WTC11 (cell line): ENCODE measurements at regions not wholly inside any gene's neighbourhood (a gene's known extent, or its start where the extent isn't known, plus 50 kb on each side); places are given as distances from the start of the nearest gene placed in this dataset.

Experiments used
- ATAC-seq: fragments of 200-7000 bp; cut with Tn5 transposase; 2 replicates; pipeline ENCODE4 v1.10.0; 2021; ENCODE audit warnings: mild to moderate bottlenecking, moderate library complexity
- CTCF ChIA-PET: fragments of 300-600 bp; sonication (Branson Sonifier 250); formaldehyde crosslinking; loops from one replicate; lab custom pipeline; 2021; ENCODE audit warnings: antibody characterized with exemption; lab: Charles Lee
- POLR2A ChIA-PET: fragments of 350-600 bp; sonication (Branson Sonifier 250); formaldehyde crosslinking; loops from one replicate; lab custom pipeline; 2021; ENCODE audit warnings: antibody characterized with exemption; lab: Charles Lee
- DNase-seq: peaks from one replicate; pipeline ENCODE4 v3.0.0; 2021; ENCODE audit warnings: low spot score
- H3K27ac Mint-ChIP-seq: 2 replicates; pipeline ENCODE4 v1.8.0; 2021; ENCODE audit warnings: mixed read lengths
- H3K27me3 Mint-ChIP-seq: 2 replicates; pipeline ENCODE4 v1.8.0; 2021; ENCODE audit warnings: low read depth, mild to moderate bottlenecking, moderate library complexity, mixed read lengths
- H3K36me3 Mint-ChIP-seq: 2 replicates; pipeline ENCODE4 v1.8.0; 2021; ENCODE audit warnings: mixed read lengths
- H3K4me1 Mint-ChIP-seq: 2 replicates; pipeline ENCODE4 v1.8.0; 2022; ENCODE audit warnings: mixed read lengths
- H3K4me3 Mint-ChIP-seq: 2 replicates; pipeline ENCODE4 v1.8.0; 2021; ENCODE audit warnings: mild to moderate bottlenecking, moderate library complexity, mixed read lengths
- H3K9me3 Mint-ChIP-seq: 2 replicates; pipeline ENCODE4 v1.8.0; 2021; ENCODE audit warnings: mixed read lengths
- ATF1 ChIP-seq: sonication (generic); formaldehyde crosslinking; IDR thresholded peaks from 2 replicates; pipeline ENCODE4 v1.8.1; 2023; ENCODE audit warnings: mild to moderate bottlenecking, moderate library complexity, missing genetic modification reagents
- CBFB ChIP-seq: sonication (generic); formaldehyde crosslinking; IDR thresholded peaks from 2 replicates; pipeline ENCODE4 v1.8.1; 2022; ENCODE audit warnings: mild to moderate bottlenecking, low read depth, missing genetic modification reagents
- CTCF ChIP-seq: fragments of 200-600 bp; IDR thresholded peaks from 2 replicates; pipeline ENCODE4 v1.8.0; 2022; ENCODE audit warnings: antibody characterized with exemption
- ELF4 ChIP-seq: sonication (generic); formaldehyde crosslinking; IDR thresholded peaks from 2 replicates; pipeline ENCODE4 v1.8.1; 2022; ENCODE audit warnings: low read depth, mild to moderate bottlenecking, moderate library complexity, missing genetic modification reagents
- FOXJ3 ChIP-seq: sonication (generic); formaldehyde crosslinking; IDR thresholded peaks from 2 replicates; pipeline ENCODE4 v1.9.0; 2021; ENCODE audit warnings: missing genetic modification reagents, mild to moderate bottlenecking, borderline replicate concordance
- GABPB1 ChIP-seq: sonication (generic); formaldehyde crosslinking; IDR thresholded peaks from 2 replicates; pipeline ENCODE4 v1.8.1; 2023; ENCODE audit warnings: mild to moderate bottlenecking, missing genetic modification reagents
- MLX ChIP-seq: sonication (generic); formaldehyde crosslinking; IDR thresholded peaks from 2 replicates; pipeline ENCODE4 v1.8.1; 2023; ENCODE audit warnings: mild to moderate bottlenecking, missing genetic modification reagents, moderate library complexity
- OVOL2 ChIP-seq: fragments of 250-450 bp; sonication (Bioruptor Pico); IDR thresholded peaks from 2 replicates; pipeline ENCODE4 v1.9.0; 2021; ENCODE audit warnings: mild to moderate bottlenecking, borderline replicate concordance
- PRRX2 ChIP-seq: fragments of 250-450 bp; sonication (Bioruptor Pico); IDR thresholded peaks from 2 replicates; pipeline ENCODE4 v1.8.0; 2021; ENCODE audit warnings: mild to moderate bottlenecking
- SOX15 ChIP-seq: fragments of 250-450 bp; sonication (Bioruptor Pico); IDR thresholded peaks from 2 replicates; pipeline ENCODE4 v1.9.0; 2021; ENCODE audit warnings: mild to moderate bottlenecking
- TP53 ChIP-seq: sonication (generic); formaldehyde crosslinking; IDR thresholded peaks from 2 replicates; pipeline ENCODE4 v1.8.1; 2023; ENCODE audit warnings: mild to moderate bottlenecking, missing genetic modification reagents
- ZNF138 ChIP-seq: sonication (generic); formaldehyde crosslinking; conservative IDR thresholded peaks from 2 replicates; pipeline ENCODE4 v1.8.1; 2022; ENCODE audit warnings: mild to moderate bottlenecking, moderate library complexity, missing genetic modification reagents
- ZNF263 ChIP-seq: sonication (generic); formaldehyde crosslinking; IDR thresholded peaks from 2 replicates; pipeline ENCODE4 v1.8.1; 2022; ENCODE audit warnings: low read depth, mild to moderate bottlenecking, moderate library complexity, missing genetic modification reagents
- TF ChIP-seq, protein P1 (sequence below): sonication (generic); formaldehyde crosslinking; IDR thresholded peaks from 2 replicates; pipeline ENCODE4 v1.8.0; 2022; ENCODE audit warnings: mild to moderate bottlenecking, missing genetic modification reagents
- TF ChIP-seq, protein P2 (sequence below): sonication (generic); formaldehyde crosslinking; IDR thresholded peaks from 2 replicates; pipeline ENCODE4 v1.8.0; 2023; ENCODE audit warnings: mild to moderate bottlenecking, missing genetic modification reagents
- TF ChIP-seq, protein P3 (sequence below): sonication (generic); formaldehyde crosslinking; IDR thresholded peaks from 2 replicates; pipeline ENCODE4 v1.8.1; 2023; ENCODE audit warnings: mild to moderate bottlenecking, missing genetic modification reagents, borderline replicate concordance
- TF ChIP-seq, protein P4 (sequence below): fragments of 250-450 bp; sonication (Bioruptor Pico); conservative IDR thresholded peaks from 2 replicates; pipeline ENCODE4 v1.9.0; 2021; ENCODE audit warnings: mild to moderate bottlenecking
- TF ChIP-seq, protein P5 (sequence below): sonication (generic); formaldehyde crosslinking; IDR thresholded peaks from 2 replicates; pipeline ENCODE4 v1.8.0; 2022; ENCODE audit warnings: mild to moderate bottlenecking, missing genetic modification reagents

DNA sequence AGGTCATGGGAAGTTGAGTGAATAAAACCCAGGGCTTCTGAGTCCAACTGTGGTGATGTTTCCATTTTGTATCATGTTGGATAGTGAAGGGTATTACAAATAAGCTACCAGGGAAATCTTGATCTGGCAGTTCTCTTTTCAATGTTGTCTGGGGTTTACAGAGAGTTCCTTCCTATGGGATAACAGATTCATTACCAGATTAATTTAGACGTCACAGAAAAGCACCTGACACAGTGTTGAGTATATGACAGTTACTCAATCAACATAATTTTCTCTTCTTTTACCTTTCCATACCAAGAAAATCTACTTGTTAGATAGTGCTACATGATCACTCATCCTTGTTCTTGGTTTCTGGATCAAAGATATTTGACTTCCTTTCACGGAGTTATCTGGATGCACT, 270.9 kb downstream of the ACTL7B start (continued):
- TF ChIP-seq, protein P1, sequence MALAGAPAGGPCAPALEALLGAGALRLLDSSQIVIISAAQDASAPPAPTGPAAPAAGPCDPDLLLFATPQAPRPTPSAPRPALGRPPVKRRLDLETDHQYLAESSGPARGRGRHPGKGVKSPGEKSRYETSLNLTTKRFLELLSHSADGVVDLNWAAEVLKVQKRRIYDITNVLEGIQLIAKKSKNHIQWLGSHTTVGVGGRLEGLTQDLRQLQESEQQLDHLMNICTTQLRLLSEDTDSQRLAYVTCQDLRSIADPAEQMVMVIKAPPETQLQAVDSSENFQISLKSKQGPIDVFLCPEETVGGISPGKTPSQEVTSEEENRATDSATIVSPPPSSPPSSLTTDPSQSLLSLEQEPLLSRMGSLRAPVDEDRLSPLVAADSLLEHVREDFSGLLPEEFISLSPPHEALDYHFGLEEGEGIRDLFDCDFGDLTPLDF, result no peak
- TF ChIP-seq GABPB1 (no peak), FOXJ3 (CRISPR knock-in tag) (no peak), PRRX2 (CRISPR knock-in tag) (no peak), TP53 (no peak)
- TF ChIP-seq, protein P2, sequence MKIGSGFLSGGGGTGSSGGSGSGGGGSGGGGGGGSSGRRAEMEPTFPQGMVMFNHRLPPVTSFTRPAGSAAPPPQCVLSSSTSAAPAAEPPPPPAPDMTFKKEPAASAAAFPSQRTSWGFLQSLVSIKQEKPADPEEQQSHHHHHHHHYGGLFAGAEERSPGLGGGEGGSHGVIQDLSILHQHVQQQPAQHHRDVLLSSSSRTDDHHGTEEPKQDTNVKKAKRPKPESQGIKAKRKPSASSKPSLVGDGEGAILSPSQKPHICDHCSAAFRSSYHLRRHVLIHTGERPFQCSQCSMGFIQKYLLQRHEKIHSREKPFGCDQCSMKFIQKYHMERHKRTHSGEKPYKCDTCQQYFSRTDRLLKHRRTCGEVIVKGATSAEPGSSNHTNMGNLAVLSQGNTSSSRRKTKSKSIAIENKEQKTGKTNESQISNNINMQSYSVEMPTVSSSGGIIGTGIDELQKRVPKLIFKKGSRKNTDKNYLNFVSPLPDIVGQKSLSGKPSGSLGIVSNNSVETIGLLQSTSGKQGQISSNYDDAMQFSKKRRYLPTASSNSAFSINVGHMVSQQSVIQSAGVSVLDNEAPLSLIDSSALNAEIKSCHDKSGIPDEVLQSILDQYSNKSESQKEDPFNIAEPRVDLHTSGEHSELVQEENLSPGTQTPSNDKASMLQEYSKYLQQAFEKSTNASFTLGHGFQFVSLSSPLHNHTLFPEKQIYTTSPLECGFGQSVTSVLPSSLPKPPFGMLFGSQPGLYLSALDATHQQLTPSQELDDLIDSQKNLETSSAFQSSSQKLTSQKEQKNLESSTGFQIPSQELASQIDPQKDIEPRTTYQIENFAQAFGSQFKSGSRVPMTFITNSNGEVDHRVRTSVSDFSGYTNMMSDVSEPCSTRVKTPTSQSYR (CRISPR knock-in tag), result no peak
- TF ChIP-seq, protein P3, sequence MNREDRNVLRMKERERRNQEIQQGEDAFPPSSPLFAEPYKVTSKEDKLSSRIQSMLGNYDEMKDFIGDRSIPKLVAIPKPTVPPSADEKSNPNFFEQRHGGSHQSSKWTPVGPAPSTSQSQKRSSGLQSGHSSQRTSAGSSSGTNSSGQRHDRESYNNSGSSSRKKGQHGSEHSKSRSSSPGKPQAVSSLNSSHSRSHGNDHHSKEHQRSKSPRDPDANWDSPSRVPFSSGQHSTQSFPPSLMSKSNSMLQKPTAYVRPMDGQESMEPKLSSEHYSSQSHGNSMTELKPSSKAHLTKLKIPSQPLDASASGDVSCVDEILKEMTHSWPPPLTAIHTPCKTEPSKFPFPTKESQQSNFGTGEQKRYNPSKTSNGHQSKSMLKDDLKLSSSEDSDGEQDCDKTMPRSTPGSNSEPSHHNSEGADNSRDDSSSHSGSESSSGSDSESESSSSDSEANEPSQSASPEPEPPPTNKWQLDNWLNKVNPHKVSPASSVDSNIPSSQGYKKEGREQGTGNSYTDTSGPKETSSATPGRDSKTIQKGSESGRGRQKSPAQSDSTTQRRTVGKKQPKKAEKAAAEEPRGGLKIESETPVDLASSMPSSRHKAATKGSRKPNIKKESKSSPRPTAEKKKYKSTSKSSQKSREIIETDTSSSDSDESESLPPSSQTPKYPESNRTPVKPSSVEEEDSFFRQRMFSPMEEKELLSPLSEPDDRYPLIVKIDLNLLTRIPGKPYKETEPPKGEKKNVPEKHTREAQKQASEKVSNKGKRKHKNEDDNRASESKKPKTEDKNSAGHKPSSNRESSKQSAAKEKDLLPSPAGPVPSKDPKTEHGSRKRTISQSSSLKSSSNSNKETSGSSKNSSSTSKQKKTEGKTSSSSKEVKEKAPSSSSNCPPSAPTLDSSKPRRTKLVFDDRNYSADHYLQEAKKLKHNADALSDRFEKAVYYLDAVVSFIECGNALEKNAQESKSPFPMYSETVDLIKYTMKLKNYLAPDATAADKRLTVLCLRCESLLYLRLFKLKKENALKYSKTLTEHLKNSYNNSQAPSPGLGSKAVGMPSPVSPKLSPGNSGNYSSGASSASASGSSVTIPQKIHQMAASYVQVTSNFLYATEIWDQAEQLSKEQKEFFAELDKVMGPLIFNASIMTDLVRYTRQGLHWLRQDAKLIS, result no peak

DNA sequence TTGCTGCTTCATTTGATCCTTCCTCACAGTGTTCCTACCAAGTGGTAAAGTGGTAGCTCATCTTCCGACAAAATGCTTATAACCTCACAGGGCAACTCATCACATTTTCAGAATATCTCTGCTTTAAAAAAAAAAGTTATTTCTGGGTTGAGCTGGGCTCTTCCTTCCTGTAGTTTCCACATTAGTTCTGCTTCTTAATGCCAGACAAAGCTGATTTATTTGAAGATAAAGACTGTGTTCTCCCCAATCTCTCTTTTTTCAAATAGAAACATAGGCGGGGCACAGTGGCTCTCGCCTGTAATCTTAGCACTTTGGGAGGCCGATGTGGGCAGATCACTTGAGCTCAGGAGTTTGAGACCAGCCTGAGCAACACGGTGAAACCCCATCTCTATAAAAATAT, 273.1 kb downstream of the ACTL7B start:
- H3K27ac Mint-ChIP-seq, result no peak overlapping the region
- H3K4me1 Mint-ChIP-seq, result peaks cover 15% of the 10 kb centered on the region
- CTCF ChIA-PET, result no interaction called here
- no peak for ATAC-seq
- no peaks in the 10 kb centered on the region; the same call in 1 of the 2 replicates for H3K27me3 Mint-ChIP-seq
- no peaks in the 10 kb centered on the region for H3K9me3 Mint-ChIP-seq
- H3K36me3 Mint-ChIP-seq, result no peaks in the 10 kb centered on the region
- no peak for DNase-seq
- no peak overlapping the region for H3K4me3 Mint-ChIP-seq
- POLR2A ChIA-PET, result no interaction called here
- TF ChIP-seq CBFB (CRISPR knock-in tag), result no peak
- no peak for TF ChIP-seq ZNF263
- TF ChIP-seq CTCF, result no peak
- TF ChIP-seq ATF1, result no peak
- TF ChIP-seq, protein P4, sequence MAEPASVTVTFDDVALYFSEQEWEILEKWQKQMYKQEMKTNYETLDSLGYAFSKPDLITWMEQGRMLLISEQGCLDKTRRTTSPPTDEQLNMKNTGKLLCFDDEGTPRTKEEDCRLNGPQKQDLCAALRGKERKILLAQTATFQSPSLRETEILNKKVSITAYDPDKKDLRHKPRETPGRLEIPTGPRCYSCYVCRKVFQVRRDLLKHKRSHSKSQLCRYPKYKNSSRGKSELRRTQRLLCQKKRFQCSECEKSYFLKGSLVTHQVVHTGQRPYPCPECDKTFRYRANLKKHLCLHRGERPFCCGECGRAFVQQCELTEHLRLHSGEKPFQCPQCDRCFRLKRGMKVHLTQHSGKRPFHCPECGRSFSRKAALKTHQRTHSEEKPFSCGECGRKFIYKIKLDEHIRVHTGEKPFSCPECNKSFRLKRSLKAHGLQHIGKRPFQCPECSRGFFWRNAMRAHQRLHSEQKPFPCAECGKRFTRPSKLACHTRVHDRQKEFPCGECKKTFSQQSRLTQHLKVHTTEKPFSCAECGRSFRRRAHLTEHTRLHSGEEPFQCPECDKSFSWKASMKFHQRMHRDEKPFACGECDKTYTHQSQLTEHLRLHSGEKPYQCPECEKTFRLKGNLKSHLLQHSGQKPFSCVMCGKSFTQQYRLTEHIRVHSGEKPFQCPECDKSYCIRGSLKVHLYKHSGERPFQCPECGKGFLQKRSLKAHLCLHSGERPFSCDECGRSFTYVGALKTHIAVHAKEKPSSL (CRISPR knock-in tag), result no peak
- no peak for TF ChIP-seq ZNF138 (CRISPR knock-in tag)
- TF ChIP-seq, protein P3, result no peak
- TF ChIP-seq, protein P5, sequence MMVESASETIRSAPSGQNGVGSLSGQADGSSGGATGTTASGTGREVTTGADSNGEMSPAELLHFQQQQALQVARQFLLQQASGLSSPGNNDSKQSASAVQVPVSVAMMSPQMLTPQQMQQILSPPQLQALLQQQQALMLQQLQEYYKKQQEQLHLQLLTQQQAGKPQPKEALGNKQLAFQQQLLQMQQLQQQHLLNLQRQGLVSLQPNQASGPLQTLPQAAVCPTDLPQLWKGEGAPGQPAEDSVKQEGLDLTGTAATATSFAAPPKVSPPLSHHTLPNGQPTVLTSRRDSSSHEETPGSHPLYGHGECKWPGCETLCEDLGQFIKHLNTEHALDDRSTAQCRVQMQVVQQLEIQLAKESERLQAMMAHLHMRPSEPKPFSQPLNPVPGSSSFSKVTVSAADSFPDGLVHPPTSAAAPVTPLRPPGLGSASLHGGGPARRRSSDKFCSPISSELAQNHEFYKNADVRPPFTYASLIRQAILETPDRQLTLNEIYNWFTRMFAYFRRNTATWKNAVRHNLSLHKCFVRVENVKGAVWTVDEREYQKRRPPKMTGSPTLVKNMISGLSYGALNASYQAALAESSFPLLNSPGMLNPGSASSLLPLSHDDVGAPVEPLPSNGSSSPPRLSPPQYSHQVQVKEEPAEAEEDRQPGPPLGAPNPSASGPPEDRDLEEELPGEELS (CRISPR knock-in tag), result no peak
- no peak for TF ChIP-seq OVOL2 (CRISPR knock-in tag)
- TF ChIP-seq ELF4 (CRISPR knock-in tag), result no peak
- no peak for TF ChIP-seq MLX (CRISPR knock-in tag)
- no peak for TF ChIP-seq SOX15 (CRISPR knock-in tag)
